ENCODE measurements at regions not wholly inside any gene's neighbourhood (a gene's known extent, or its start where the extent isn't known, plus 50 kb on each side); places are given as distances from the start of the nearest gene placed in this dataset.
"Not testable (repeated sequence)": the region's sequence is repeated elsewhere in the genome, so short reads cannot be mapped to it uniquely, and the experiment has no call there.

DNA sequence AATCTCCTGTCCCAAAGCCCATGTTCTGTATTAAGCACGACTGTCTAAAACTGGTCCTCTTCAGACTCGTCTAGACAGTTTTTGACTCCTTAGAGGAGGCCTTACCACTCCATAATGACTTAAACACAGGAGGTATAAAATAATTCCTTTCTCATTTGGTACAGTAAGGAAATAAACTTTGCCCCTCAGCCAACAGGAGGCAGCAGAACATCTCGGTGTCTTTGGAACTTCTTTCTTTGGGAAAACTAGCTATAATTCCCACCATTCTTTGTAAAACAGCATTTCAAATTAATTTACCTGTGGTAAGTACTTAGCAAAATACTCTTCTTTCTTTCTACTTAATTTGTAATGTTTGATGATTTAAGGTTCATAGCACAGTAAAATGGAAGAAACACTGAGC lies 292.7 kb upstream of the G2E3 start:
- DNase-seq (ENCODE audit: low read depth) = no peak

DNA sequence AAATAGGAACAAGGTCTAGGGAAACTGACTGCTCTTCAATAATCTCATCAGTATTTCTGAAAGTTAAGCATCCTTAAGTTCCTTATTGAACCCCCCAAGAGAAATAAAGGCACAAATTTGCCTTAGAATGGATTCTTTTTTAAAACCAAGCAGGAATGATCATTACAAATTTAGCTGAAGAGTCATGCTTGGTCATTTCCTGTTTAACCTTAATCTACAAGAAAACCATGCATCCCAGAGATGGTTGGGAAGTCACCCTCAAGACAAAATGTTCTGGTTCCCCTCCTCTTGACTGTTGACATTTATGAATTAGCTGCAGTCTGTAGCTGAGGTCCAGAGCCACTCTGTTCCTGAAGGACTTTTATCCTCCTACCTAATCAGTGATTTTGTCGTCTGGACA lies 291.8 kb upstream of the G2E3 start:
- DNase-seq (ENCODE audit: low read depth) = no peak

DNA sequence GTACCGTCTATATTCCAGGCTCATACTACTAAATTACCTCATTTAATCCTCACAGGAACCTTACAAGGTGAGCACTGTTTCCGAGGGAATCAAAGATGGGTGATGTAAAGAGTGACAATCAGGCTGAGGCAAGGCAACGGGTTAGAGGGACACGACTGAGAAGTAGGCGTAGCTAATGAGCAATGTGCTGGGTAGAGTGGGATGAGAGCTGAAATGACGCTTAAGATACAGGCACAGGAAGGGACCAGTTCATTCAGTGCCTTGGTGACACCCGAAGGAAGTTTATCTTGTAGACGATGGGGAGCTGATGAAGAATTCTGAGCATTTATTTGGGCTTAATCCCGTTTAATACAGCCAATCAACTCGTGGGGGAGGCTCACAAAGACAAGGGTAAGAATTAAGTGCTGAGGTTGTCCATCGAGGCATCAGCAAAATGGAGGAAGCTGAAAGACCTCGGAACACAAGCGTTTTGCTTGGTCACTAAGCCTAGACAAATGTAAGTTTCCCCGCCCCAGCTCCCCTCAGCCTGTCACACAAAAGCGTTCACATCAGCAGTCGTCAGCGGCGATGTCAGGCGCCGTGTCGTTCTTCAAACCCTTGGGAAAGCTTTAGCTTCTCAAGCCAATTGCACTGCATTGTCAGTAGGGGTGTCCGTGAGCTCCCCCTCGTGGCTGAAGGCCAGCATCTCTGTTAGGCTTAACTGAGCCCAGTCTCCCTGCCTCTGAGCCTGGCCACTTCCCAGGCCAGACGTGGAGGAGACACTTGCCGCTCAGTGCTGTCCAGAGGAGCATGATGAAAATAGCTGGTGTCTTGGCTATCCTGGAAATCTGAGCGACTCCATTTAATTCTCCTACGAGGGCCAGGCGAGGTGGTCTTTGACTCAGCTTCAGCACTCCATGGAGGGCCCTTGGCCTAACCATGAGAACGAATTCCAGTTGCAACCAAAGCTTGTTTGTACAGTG lies 288.5 kb upstream of the G2E3 start:
- peak; percentile 15 for DNase-seq (ENCODE audit: low read depth)

DNA sequence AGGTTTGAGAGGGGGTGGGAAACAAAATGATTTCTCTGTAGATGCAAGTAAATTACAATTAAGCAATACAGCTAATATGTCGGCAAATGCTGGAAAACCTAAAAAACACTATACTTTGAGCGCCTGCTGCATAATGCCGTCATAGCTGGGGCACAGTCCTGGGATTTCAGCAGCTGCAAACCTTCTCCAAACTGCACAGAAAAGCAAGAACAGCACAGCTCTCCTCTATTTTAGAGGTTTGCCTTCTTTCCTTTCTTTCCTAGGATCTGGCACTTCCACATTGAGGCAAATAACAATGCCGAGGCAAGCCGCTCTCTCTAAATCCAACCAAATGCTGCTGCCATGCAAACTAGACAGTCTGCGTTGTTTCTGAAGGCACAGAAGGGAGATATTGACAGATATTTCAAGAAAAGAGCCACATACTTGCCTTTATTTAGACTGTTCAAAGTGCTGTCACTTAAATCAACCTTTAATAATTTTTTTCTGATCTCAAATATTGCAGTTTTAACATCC lies 287.1 kb upstream of the G2E3 start:
- DNase-seq (ENCODE audit: low read depth) = no peak

GRCh38 chr14:30272848-30273832 lies 285.8 kb upstream of the G2E3 start:
- no peak for DNase-seq (ENCODE audit: low read depth)

GRCh38 chr14:30275604-30276003 lies 283.4 kb upstream of the G2E3 start:
- DNase-seq (ENCODE audit: low read depth) = no peak

DNA sequence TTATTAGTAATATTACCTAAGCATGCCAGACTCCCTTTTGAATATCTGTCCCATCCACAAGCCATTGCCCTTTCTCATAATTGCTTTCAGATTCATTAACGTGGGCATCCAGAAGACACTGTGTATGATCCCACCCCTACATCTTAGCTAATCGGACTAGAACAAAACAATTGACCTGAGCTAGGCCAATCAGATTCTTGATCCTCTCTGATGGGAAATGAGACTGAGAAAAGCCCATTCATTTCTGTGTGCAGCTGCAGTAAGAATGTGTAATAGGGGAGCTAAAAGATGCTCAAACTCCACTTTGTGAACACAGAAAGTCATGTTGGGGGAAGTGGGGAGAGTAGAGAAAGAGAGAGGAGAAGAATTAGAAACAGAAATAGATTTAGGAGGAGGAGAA lies 281.7 kb upstream of the G2E3 start:
- DNase-seq (ENCODE audit: low read depth) = no peak

DNA sequence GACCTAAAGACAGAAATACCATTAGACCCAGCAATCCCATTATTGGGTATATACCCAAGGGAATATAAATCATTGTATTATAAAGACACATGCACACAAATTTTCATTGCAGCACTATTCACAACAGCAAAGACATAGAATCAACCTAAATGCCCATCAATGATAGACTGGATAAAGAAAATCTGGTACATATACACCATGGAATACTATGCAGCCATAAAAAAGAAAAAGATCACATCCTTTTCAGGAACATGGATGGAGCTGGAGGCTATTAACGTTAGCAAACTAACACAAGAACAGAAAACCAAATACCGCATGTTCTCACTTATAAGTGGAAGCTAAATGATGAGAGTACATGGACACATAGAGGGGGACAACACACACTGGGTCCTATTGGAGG lies 280.1 kb upstream of the G2E3 start:
- DNase-seq (ENCODE audit: low read depth) = not testable (repeated sequence)

DNA sequence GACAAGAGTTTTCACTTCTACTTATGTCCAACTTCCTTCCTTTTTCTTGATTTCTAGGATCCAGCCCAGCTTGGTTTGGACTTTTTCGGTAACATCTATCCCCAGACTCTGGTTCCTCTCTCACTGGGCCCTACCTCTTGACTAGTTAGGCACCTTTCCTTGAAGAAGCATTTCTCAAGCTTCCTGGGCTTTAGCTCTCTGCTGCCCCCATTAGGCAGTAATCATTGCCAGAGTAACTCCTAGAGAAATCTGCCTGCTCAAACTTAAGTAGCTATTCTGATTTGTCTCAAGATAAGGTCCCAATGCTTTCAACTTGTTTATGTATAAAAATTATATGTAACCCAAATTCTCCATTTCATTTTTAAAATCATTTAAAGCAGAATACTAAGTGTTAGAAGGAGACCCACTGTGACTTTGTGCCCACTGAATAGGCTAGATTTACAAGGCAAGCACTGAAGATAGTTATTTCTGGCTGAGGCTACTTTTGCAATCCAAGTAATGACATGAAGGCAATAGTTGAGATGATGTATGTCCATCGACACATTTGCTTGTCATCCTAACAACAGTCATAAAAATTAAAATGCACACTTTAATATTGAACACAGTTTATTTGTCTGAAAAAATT lies 275.0 kb upstream of the G2E3 start:
- no peak for DNase-seq (ENCODE audit: low read depth)

DNA sequence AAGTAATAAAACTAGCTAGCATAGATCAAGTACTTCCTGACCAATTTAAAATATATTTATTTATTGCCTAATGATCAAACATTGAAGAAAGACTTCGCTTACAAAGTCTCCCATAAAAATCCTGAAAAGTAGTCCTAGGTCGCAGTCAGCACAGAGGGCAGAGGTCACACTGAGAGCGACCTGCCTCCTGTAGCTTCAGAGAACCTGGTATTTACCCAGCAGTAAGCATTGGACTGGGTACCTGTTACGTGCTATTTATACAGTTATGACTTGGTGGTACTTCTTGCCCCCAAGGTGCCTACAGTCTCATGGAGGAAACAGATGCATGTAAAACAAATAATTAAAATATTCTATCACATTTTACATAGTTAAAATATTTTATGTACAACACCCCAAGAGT lies 274.1 kb upstream of the G2E3 start:
- DNase-seq (ENCODE audit: low read depth) = no peak

DNA sequence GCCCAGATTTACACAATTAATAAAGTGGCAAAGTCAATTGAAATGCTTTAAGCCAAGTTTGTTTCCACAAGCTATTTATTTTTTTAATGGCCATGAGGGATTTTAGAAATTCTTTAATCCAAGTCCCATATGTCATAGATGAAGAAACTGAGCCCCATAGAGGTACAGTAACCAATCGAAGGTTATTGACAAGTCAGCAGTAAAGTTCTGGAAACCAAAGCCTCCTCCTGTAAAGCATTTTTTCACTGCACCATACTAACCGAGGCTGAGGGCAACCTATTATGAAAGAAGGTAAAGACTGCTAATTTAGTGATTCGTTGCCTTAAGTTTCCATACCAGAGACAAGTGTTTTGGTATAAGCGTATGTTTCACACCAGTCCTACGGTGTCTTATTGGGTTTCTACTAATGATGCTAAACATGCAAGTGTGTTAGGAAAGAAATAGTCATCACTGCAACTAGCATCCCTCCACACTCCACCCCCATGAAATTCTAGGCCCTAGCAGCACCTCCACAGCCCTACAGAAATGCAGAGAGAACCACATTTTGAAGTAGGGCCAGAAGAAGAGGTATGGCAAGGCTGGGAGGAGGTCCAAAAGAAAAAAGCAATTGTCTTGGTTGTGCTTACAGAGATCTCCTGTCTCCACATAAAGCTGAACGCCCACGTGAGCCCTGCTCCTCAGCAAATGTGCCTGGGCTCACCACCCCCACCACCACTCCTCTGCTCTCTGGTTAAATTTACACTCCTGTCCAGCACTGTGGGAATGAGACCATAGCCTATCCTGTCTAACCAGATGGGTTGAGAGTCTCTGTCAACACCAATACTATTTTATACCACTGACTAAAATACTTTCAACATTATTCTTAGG lies 271.1 kb upstream of the G2E3 start:
- no peak for DNase-seq (ENCODE audit: low read depth)

DNA sequence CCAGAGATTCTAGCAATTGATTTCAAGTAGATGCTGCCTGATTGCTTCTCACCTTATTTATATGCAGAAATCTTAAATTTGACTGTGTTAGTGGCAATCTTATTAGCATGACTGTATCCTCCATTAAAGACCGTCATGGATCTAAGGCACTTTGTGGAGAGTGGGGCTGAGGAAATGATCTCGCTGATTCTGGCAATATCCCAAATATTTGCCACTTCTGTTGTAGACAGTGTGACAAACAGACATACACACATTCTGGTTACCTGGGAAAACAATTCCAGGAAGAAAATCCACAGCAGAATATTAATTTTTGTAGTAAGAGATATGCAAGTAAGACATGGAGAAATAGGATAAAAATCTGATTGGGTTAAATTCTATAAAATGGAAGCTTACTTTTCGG lies 269.0 kb upstream of the G2E3 start:
- no peak for DNase-seq (ENCODE audit: low read depth)

GRCh38 chr14:30291216-30291615 lies 267.7 kb upstream of the G2E3 start:
- DNase-seq (ENCODE audit: low read depth) = no peak

GRCh38 chr14:30292541-30292940 lies 266.4 kb upstream of the G2E3 start:
- DNase-seq (ENCODE audit: low read depth) = no peak

DNA sequence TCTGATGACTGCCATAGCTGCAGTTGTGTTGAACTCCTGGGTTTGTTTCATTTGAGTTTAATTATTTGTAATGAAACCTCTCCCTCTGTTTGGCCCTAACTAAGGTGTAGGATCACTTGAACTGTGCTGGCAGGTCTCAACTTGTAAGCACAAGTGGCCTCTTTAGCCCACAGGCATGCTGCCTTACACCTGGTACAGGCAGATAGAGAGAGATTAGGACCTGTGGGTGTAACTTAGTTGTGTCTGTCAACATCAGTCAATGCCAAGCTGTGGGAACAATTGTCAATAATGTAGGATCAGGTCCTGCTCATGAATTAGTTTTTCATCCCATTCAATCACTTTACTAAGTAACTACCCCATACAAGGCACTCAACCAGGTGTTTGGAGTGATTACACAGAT lies 263.0 kb upstream of the G2E3 start:
- DNase-seq (ENCODE audit: low read depth) = no peak

GRCh38 chr14:30296931-30297405 lies 262.0 kb upstream of the G2E3 start:
- no peak for DNase-seq (ENCODE audit: low read depth)

GRCh38 chr14:30297876-30298795 lies 260.8 kb upstream of the G2E3 start:
- DNase-seq (ENCODE audit: low read depth) = no peak

DNA sequence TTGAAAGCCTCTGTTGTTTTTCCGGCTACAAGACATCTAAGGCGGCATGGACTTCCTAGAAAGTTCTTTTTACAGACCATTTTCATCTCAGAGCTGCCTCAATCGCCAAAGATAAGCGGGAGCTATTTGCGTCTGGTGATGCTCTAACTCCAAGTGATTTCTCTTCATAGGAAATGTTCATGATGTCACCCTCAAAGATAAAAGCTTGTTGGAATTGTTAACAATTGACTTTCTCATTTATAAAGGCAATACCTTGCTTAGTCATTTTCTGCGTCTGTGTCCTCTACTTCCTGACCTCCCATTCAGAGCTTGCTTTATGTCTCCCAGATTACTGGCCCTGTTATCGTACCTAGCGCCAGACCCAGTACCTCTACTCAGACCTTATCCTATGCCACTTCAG lies 259.0 kb upstream of the G2E3 start:
- no peak for DNase-seq (ENCODE audit: low read depth)

GRCh38 chr14:30303350-30303749 lies 255.6 kb upstream of the G2E3 start:
- no peak for DNase-seq (ENCODE audit: low read depth)

GRCh38 chr14:30305346-30305745 lies 253.6 kb upstream of the G2E3 start:
- no peak for DNase-seq (ENCODE audit: low read depth)

All from stimulated activated CD4-positive, alpha-beta T cell treated with anti-CD3 and anti-CD28 coated beads, Interleukin-2, amount 100 ng/mL, for 4 hours (primary cell).